ENCODE measurements at regions not wholly inside any gene's neighbourhood (a gene's known extent, or its start where the extent isn't known, plus 50 kb on each side); places are given as distances from the start of the nearest gene placed in this dataset.

DNA sequence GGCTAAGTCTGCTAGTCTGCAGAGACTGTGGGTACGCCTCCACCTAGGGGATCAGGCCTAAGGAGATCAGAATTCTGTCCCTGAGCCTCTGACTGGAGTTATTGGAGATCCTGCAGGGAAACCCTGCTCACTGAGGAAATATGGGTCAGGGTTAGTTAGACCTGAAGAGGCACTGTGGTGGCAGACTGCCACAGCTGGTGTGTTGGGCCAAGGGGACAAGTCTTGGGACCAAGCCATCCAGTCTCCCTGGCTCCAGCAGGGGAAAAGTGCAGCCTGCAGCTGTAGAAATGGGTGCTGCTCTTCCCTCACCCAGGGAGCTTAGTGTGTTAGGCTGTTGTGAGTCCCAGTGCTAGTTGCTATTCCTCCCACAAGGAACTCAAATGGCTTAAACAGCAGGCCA, 334.8 kb upstream of the LARGE1 start:
- ATAC-seq (ENCODE audit: poor library complexity) (no peak), DNase-seq (no peak)
- no peaks in the 10 kb centered on the region for H3K27me3 Mint-ChIP-seq
- TF ChIP-seq, protein P1, sequence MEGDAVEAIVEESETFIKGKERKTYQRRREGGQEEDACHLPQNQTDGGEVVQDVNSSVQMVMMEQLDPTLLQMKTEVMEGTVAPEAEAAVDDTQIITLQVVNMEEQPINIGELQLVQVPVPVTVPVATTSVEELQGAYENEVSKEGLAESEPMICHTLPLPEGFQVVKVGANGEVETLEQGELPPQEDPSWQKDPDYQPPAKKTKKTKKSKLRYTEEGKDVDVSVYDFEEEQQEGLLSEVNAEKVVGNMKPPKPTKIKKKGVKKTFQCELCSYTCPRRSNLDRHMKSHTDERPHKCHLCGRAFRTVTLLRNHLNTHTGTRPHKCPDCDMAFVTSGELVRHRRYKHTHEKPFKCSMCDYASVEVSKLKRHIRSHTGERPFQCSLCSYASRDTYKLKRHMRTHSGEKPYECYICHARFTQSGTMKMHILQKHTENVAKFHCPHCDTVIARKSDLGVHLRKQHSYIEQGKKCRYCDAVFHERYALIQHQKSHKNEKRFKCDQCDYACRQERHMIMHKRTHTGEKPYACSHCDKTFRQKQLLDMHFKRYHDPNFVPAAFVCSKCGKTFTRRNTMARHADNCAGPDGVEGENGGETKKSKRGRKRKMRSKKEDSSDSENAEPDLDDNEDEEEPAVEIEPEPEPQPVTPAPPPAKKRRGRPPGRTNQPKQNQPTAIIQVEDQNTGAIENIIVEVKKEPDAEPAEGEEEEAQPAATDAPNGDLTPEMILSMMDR (IDR thresholded peaks at IDR 0.05) = no peak
- Histone ChIP-seq H3K4me3 (ENCODE audit: low read length) (no peak overlapping the region), H3K9me3 (ENCODE audit: control insufficient read depth in 1 of 2, insufficient read depth in 1 of 2, low read length in 2 of 2) (peaks cover 6 to 7% of the 10 kb centered on the region in 2 experiments), H3K27ac (ENCODE audit: low read depth in 1 of 2, low read length in 2 of 2) (no peak overlapping the region), H3K4me1 (ENCODE audit: insufficient read depth, low read length) (no peaks in the 10 kb centered on the region), H3K27me3 (ENCODE audit: control insufficient read depth in 1 of 2, insufficient read depth in 2 of 2, low read length in 2 of 2) (no peaks in the 10 kb centered on the region), H3K36me3 (ENCODE audit: insufficient read depth, low read length) (no peaks in the 10 kb centered on the region)
- no peak overlapping the region for H3K27ac Mint-ChIP-seq
- no peak overlapping the region for H3K4me3 Mint-ChIP-seq
- no peaks in the 10 kb centered on the region for H3K36me3 Mint-ChIP-seq (ENCODE audit: low read depth)
- ChIA-PET CTCF (interaction anchor here (0.7 kb wide), 1 partner anchor 599 kb away, joined by 3 read pairs; no protein-coding TSS in a partner anchor), POLR2A (no interaction called here)
- intact Hi-C loops (cut with DNase I, micrococcal nuclease) = no loop called here
- H3K4me1 Mint-ChIP-seq (ENCODE audit: low read depth) = no peaks in the 10 kb centered on the region
- peaks cover 20% of the 10 kb centered on the region for H3K9me3 Mint-ChIP-seq

DNA sequence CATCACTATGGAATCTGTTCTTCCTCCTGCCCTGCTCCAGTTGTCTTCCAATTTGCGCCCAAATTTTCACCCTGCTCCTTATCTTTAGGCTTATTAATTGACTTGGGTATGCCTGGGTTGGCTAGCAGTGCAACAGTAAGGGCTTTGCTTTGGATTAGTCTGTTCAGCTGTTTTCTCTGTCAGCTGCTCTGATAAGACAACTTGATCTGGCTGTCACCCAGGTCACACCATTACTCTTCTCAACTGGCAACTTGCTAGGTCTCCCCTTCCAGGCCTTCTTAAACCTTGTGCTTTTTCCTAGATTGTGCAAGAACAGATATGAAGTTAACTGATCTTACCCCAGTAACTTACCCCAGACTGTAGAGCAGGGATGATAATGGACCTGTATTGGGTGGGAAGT, 357.8 kb upstream of the LARGE1 start:
- TF ChIP-seq, protein P1 (IDR thresholded peaks at IDR 0.05) = no peak
- DNase-seq (no peak), ATAC-seq (ENCODE audit: poor library complexity) (no peak)
- Histone ChIP-seq H3K9me3 (ENCODE audit: control insufficient read depth in 1 of 2, insufficient read depth in 1 of 2, low read length in 2 of 2) (no peaks in the 10 kb centered on the region), H3K27ac (ENCODE audit: low read depth in 1 of 2, low read length in 2 of 2) (no peak overlapping the region), H3K4me3 (ENCODE audit: low read length) (no peak overlapping the region), H3K4me1 (ENCODE audit: insufficient read depth, low read length) (no peaks in the 10 kb centered on the region), H3K27me3 (ENCODE audit: control insufficient read depth in 1 of 2, insufficient read depth in 2 of 2, low read length in 2 of 2) (no peaks in the 10 kb centered on the region), H3K36me3 (ENCODE audit: insufficient read depth, low read length) (no peaks in the 10 kb centered on the region)
- intact Hi-C loops (cut with DNase I, micrococcal nuclease) = no loop called here
- Mint-ChIP-seq H3K36me3 (ENCODE audit: low read depth) (no peaks in the 10 kb centered on the region), H3K4me1 (ENCODE audit: low read depth) (no peaks in the 10 kb centered on the region), H3K9me3 (no peaks in the 10 kb centered on the region), H3K27me3 (no peaks in the 10 kb centered on the region), H3K4me3 (no peak overlapping the region), H3K27ac (no peak overlapping the region)
- POLR2A ChIA-PET = no interaction called here
- CTCF ChIA-PET = no interaction called here

DNA sequence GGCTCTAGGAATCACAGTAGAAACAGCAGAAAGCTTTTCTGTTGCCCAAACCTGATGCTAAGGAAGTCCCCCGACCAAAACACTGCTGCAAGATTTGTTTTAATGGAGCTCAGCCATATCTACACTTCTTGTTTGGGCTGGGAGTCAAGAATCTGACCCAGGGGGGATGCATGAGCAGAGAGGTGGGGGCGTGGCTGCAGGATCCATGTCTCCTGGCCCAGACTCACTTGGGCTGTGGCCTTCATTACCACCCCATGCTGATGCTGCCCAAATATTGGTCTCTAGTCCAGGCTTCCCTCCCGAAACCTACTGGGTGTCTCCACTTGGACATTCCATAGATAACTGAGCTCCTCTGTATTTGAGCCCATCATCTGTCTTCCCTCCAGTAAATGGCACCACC, 361.5 kb upstream of the LARGE1 start:
- TF ChIP-seq, protein P1 (IDR thresholded peaks at IDR 0.05) = no peak
- Mint-ChIP-seq H3K9me3 (no peaks in the 10 kb centered on the region), H3K4me1 (ENCODE audit: low read depth) (no peaks in the 10 kb centered on the region), H3K27me3 (no peaks in the 10 kb centered on the region), H3K4me3 (no peak overlapping the region), H3K36me3 (ENCODE audit: low read depth) (no peaks in the 10 kb centered on the region), H3K27ac (no peak overlapping the region)
- ATAC-seq (ENCODE audit: poor library complexity) (no peak), DNase-seq (no peak)
- Histone ChIP-seq H3K4me3 (ENCODE audit: low read length) (no peak overlapping the region), H3K36me3 (ENCODE audit: insufficient read depth, low read length) (no peaks in the 10 kb centered on the region), H3K4me1 (ENCODE audit: insufficient read depth, low read length) (no peaks in the 10 kb centered on the region), H3K27ac (ENCODE audit: low read depth in 1 of 2, low read length in 2 of 2) (no peak overlapping the region), H3K27me3 (ENCODE audit: control insufficient read depth in 1 of 2, insufficient read depth in 2 of 2, low read length in 2 of 2) (no peaks in the 10 kb centered on the region), H3K9me3 (ENCODE audit: control insufficient read depth in 1 of 2, insufficient read depth in 1 of 2, low read length in 2 of 2) (peaks cover 0 to 3% of the 10 kb centered on the region in 2 experiments)
- CTCF ChIA-PET = no interaction called here
- POLR2A ChIA-PET = no interaction called here
- intact Hi-C loops (cut with DNase I, micrococcal nuclease) = no loop called here
